CD4-positive, alpha-beta memory T cell (primary cell): ENCODE measurements at regions not wholly inside any gene's neighbourhood (a gene's known extent, or its start where the extent isn't known, plus 50 kb on each side); places are given as distances from the start of the nearest gene placed in this dataset.

Experiments used
- CTCF ChIA-PET: fragments of 350-600 bp; sonication (Branson Sonifier 250); formaldehyde crosslinking; loops from one replicate; lab custom pipeline; 2021; ENCODE audit warnings: inconsistent platforms; ENCODE audit not compliant: partially characterized antibody; lab: Charles Lee
- POLR2A ChIA-PET: fragments of 350-600 bp; sonication (Branson Sonifier 250); formaldehyde crosslinking; loops from one replicate; lab custom pipeline; 2021; ENCODE audit not compliant: partially characterized antibody; lab: Charles Lee
- DNase-seq, 5 donors: peaks; one replicate each; pipeline versions ENCODE4 v3.0.0 to v3.0.0-alpha.2; 2020 to 2022; ENCODE audit warnings: mixed read lengths in 1 of 5
- H3K27ac ChIP-seq: one replicate; pipeline ENCODE4 v1.7.0; 2013; ENCODE audit warnings: low read depth, low read length
- H3K27me3 ChIP-seq: 2 replicates; pipeline ENCODE4 v1.7.0; 2013; ENCODE audit warnings: mild to moderate bottlenecking, low read length, moderate library complexity; ENCODE audit not compliant: insufficient read depth
- H3K36me3 ChIP-seq: 2 replicates; pipeline ENCODE4 v1.7.0; 2013; ENCODE audit warnings: mild to moderate bottlenecking, low read length, moderate library complexity; ENCODE audit not compliant: insufficient read depth
- H3K4me1 ChIP-seq: 2 replicates; pipeline ENCODE4 v1.7.0; 2013; ENCODE audit warnings: mild to moderate bottlenecking, low read length, moderate library complexity; ENCODE audit not compliant: insufficient read depth
- H3K4me3 ChIP-seq, 2 donors: one replicate each; pipeline ENCODE4 v1.7.0; 2013; ENCODE audit warnings: low read length in 2 of 2, mild to moderate bottlenecking in 1 of 2
- H3K9me3 ChIP-seq, 2 donors: one replicate each; pipeline ENCODE4 v1.7.0; 2013; ENCODE audit warnings: low read length in 2 of 2, control low read depth in 1 of 2; ENCODE audit not compliant: control insufficient read depth in 1 of 2
- H3K27ac Mint-ChIP-seq, 7 donors: one replicate each; pipeline ENCODE4 v1.8.0; 2020 to 2021; ENCODE audit warnings: mixed read lengths in 7 of 7, mild to moderate bottlenecking in 6 of 7, inconsistent platforms in 3 of 7, moderate library complexity in 3 of 7
- H3K27me3 Mint-ChIP-seq, 2 donors: one replicate each; pipeline ENCODE4 v1.8.0; 2020 to 2021; ENCODE audit warnings: mixed read lengths in 2 of 2
- H3K36me3 Mint-ChIP-seq, 2 donors: one replicate each; pipeline ENCODE4 v1.8.0; 2020 to 2021; ENCODE audit warnings: mixed read lengths in 2 of 2, inconsistent platforms in 1 of 2, mild to moderate bottlenecking in 1 of 2
- H3K4me1 Mint-ChIP-seq, 4 donors: one replicate each; pipeline ENCODE4 v1.8.0; 2020 to 2021; ENCODE audit warnings: mixed read lengths in 4 of 4, mild to moderate bottlenecking in 1 of 4
- H3K4me3 Mint-ChIP-seq, 8 donors: one replicate each; pipeline ENCODE4 v1.8.0; 2020 to 2021; ENCODE audit warnings: mixed read lengths in 8 of 8, mild to moderate bottlenecking in 7 of 8, moderate library complexity in 6 of 8, inconsistent platforms in 3 of 8
- H3K9me3 Mint-ChIP-seq, 8 donors: one replicate each; pipeline ENCODE4 v1.8.0; 2020 to 2021; ENCODE audit warnings: mixed read lengths in 8 of 8, mild to moderate bottlenecking in 5 of 8, inconsistent platforms in 3 of 8, moderate library complexity in 1 of 8
- intact Hi-C: fragments of 100-400 bp; cut with micrococcal nuclease; formaldehyde crosslinking; loops from one replicate; pipeline ENCODE4 v1.15.1; 2023

GRCh38 chr2:199677881-199678280 is 173.1 kb downstream of the FTCDNL1 start:
- no peaks in the 10 kb centered on the region for H3K36me3 ChIP-seq
- CTCF ChIA-PET: no interaction called here
- Mint-ChIP-seq H3K27me3 (peaks cover 12% of the 10 kb centered on the region in 2 donors), H3K27ac (no peak overlapping the region), H3K4me1 (no peaks in the 10 kb centered on the region), H3K4me3 (no peak overlapping the region), H3K36me3 (no peaks in the 10 kb centered on the region), H3K9me3 (peaks cover 0 to 2% (median 0%) of the 10 kb centered on the region in 8 donors)
- POLR2A ChIA-PET: no interaction called here
- no peak overlapping the region for H3K27ac ChIP-seq
- intact Hi-C loops: no loop called here
- DNase-seq: no peak
- no peaks in the 10 kb centered on the region for H3K4me1 ChIP-seq
- no peak overlapping the region for H3K4me3 ChIP-seq
- no peaks in the 10 kb centered on the region for H3K9me3 ChIP-seq
- H3K27me3 ChIP-seq: no peaks in the 10 kb centered on the region

GRCh38 chr2:199668645-199669044 is 182.3 kb downstream of the FTCDNL1 start:
- POLR2A ChIA-PET: no interaction called here

GRCh38 chr2:199663157-199663556 is 187.8 kb downstream of the FTCDNL1 start:
- no peak overlapping the region for H3K4me3 Mint-ChIP-seq

More at GRCh38 chr2:199668645-199669044, 182.3 kb downstream of the FTCDNL1 start:
- Mint-ChIP-seq H3K4me1 (no peaks in the 10 kb centered on the region), H3K36me3 (no peaks in the 10 kb centered on the region), H3K27me3 (peaks cover 3 to 6% of the 10 kb centered on the region in 2 donors), H3K27ac (no peak overlapping the region), H3K9me3 (no peaks in the 10 kb centered on the region), H3K4me3 (no peak overlapping the region)
- Histone ChIP-seq H3K36me3 (no peaks in the 10 kb centered on the region), H3K4me1 (no peaks in the 10 kb centered on the region), H3K4me3 (no peak overlapping the region), H3K9me3 (no peaks in the 10 kb centered on the region), H3K27me3 (no peaks in the 10 kb centered on the region), H3K27ac (no peak overlapping the region)
- CTCF ChIA-PET: no interaction called here
- intact Hi-C loops: no loop called here
- DNase-seq: no peak

GRCh38 chr2:199662255-199662654 is 188.7 kb downstream of the FTCDNL1 start:
- POLR2A ChIA-PET: no interaction called here
- H3K36me3 Mint-ChIP-seq: peaks cover 0 to 5% of the 10 kb centered on the region in 2 donors
- no peak for DNase-seq
- H3K27me3 Mint-ChIP-seq: peaks cover 17 to 24% of the 10 kb centered on the region in 2 donors
- H3K9me3 Mint-ChIP-seq: peaks cover 0 to 22% (median 9%) of the 10 kb centered on the region in 8 donors
- H3K27ac Mint-ChIP-seq: no peak overlapping the region
- Histone ChIP-seq H3K27ac (no peak overlapping the region), H3K9me3 (no peaks in the 10 kb centered on the region), H3K36me3 (no peaks in the 10 kb centered on the region), H3K4me1 (no peaks in the 10 kb centered on the region), H3K27me3 (no peaks in the 10 kb centered on the region), H3K4me3 (no peak overlapping the region)
- H3K4me3 Mint-ChIP-seq: no peak overlapping the region
- CTCF ChIA-PET: no interaction called here
- intact Hi-C loops: no loop called here
- H3K4me1 Mint-ChIP-seq: no peaks in the 10 kb centered on the region

More at GRCh38 chr2:199663157-199663556, 187.8 kb downstream of the FTCDNL1 start:
- no peaks in the 10 kb centered on the region for H3K36me3 ChIP-seq
- no peak overlapping the region for H3K27ac ChIP-seq
- no peaks in the 10 kb centered on the region for H3K4me1 Mint-ChIP-seq
- H3K9me3 ChIP-seq: no peaks in the 10 kb centered on the region
- H3K27ac Mint-ChIP-seq: no peak overlapping the region
- H3K36me3 Mint-ChIP-seq: peaks cover 0 to 5% of the 10 kb centered on the region in 2 donors
- no peak overlapping the region for H3K4me3 ChIP-seq
- DNase-seq: no peak
- peaks cover 0 to 15% (median 5%) of the 10 kb centered on the region in 8 donors for H3K9me3 Mint-ChIP-seq
- H3K27me3 ChIP-seq: no peaks in the 10 kb centered on the region
- intact Hi-C loops: no loop called here
- H3K27me3 Mint-ChIP-seq: peaks cover 15 to 18% of the 10 kb centered on the region in 2 donors
- CTCF ChIA-PET: no interaction called here
- POLR2A ChIA-PET: no interaction called here
- H3K4me1 ChIP-seq: no peaks in the 10 kb centered on the region

GRCh38 chr2:199660167-199660566 is 190.8 kb downstream of the FTCDNL1 start:
- Histone ChIP-seq H3K9me3 (no peaks in the 10 kb centered on the region), H3K27ac (no peak overlapping the region), H3K4me3 (no peak overlapping the region), H3K36me3 (no peaks in the 10 kb centered on the region), H3K4me1 (no peaks in the 10 kb centered on the region), H3K27me3 (no peaks in the 10 kb centered on the region)
- intact Hi-C loops: no loop called here
- ChIA-PET CTCF (no interaction called here), POLR2A (no interaction called here)
- no peak overlapping the region for H3K27ac Mint-ChIP-seq
- H3K4me1 Mint-ChIP-seq: no peaks in the 10 kb centered on the region
- peaks cover 2 to 39% (median 21%) of the 10 kb centered on the region in 8 donors for H3K9me3 Mint-ChIP-seq
- no peak for DNase-seq
- peaks cover 2 to 5% of the 10 kb centered on the region in 2 donors for H3K36me3 Mint-ChIP-seq
- H3K4me3 Mint-ChIP-seq: no peak overlapping the region
- H3K27me3 Mint-ChIP-seq: peaks cover 20 to 27% of the 10 kb centered on the region in 2 donors

- H3K27me3 ChIP-seq: no peaks in the 10 kb centered on the region
- no peak overlapping the region for H3K4me3 ChIP-seq
Observed at GRCh38 chr2:199659207-199659606, 191.8 kb downstream of the FTCDNL1 start.

GRCh38 chr2:199646439-199646838 is 188.7 kb upstream of the SATB2 start:
- Mint-ChIP-seq H3K36me3 (no peaks in the 10 kb centered on the region), H3K27me3 (peaks cover 0 to 1% of the 10 kb centered on the region in 2 donors), H3K4me1 (no peaks in the 10 kb centered on the region), H3K4me3 (no peak overlapping the region), H3K9me3 (peaks cover 0 to 2% (median 0%) of the 10 kb centered on the region in 8 donors), H3K27ac (no peak overlapping the region)
- no peak overlapping the region for H3K27ac ChIP-seq
- POLR2A ChIA-PET: no interaction called here
- no peak overlapping the region for H3K4me3 ChIP-seq
- CTCF ChIA-PET: no interaction called here
- no peak for DNase-seq
- H3K27me3 ChIP-seq: no peaks in the 10 kb centered on the region
- H3K36me3 ChIP-seq: no peaks in the 10 kb centered on the region
- intact Hi-C loops: no loop called here
- no peaks in the 10 kb centered on the region for H3K9me3 ChIP-seq
- H3K4me1 ChIP-seq: no peaks in the 10 kb centered on the region

More at GRCh38 chr2:199659207-199659606, 191.8 kb downstream of the FTCDNL1 start:
- no peak overlapping the region for H3K27ac ChIP-seq
- no peak overlapping the region for H3K27ac Mint-ChIP-seq
- intact Hi-C loops: no loop called here
- no peaks in the 10 kb centered on the region for H3K4me1 ChIP-seq
- H3K4me1 Mint-ChIP-seq: no peaks in the 10 kb centered on the region
- POLR2A ChIA-PET: no interaction called here
- H3K36me3 Mint-ChIP-seq: peaks cover 2 to 5% of the 10 kb centered on the region in 2 donors
- DNase-seq: no peak
- peaks cover 2 to 44% (median 25%) of the 10 kb centered on the region in 8 donors for H3K9me3 Mint-ChIP-seq
- H3K27me3 Mint-ChIP-seq: peaks cover 18 to 28% of the 10 kb centered on the region in 2 donors
- no peaks in the 10 kb centered on the region for H3K36me3 ChIP-seq
- H3K9me3 ChIP-seq: no peaks in the 10 kb centered on the region
- H3K4me3 Mint-ChIP-seq: peak overlapping the region in 1 of 8 donors; percentile 8
- CTCF ChIA-PET: no interaction called here
